HFF-Myc (cell line): ENCODE measurements at regions not wholly inside any gene's neighbourhood (a gene's known extent, or its start where the extent isn't known, plus 50 kb on each side); places are given as distances from the start of the nearest gene placed in this dataset.

ENCODE experiments used
- DNase-seq: peaks from one replicate; pipeline ENCODE4 v3.0.0-alpha.2; 2011; ENCODE audit warnings: low read depth; ENCODE audit errors: extremely low read depth
- H3K4me3 ChIP-seq: replicated peaks from 2 replicates; pipeline ENCODE4 v1.5.1; 2011; ENCODE audit warnings: low read depth, mild to moderate bottlenecking, control low read depth, low read length
- CTCF ChIP-seq: IDR thresholded peaks from 2 replicates; pipeline ENCODE4 v1.5.1; 2012; ENCODE audit warnings: mild to moderate bottlenecking, low read depth, low read length, control low read depth; ENCODE audit errors: missing control alignments

GRCh38 chr1:184919892-184920291, 54.4 kb downstream of the NIBAN1 start:
- no peak for DNase-seq
- no peak overlapping the region for H3K4me3 ChIP-seq
- TF ChIP-seq CTCF: no peak

- H3K4me3 ChIP-seq: no peak overlapping the region
- TF ChIP-seq CTCF: no peak
- no peak for DNase-seq
These were observed 58.7 kb downstream of the NIBAN1 start for GRCh38 chr1:184915463-184916090.

- H3K4me3 ChIP-seq: no peak overlapping the region
- no peak for TF ChIP-seq CTCF
- DNase-seq: no peak
These were observed 60.2 kb downstream of the NIBAN1 start for GRCh38 chr1:184914149-184914548.

- DNase-seq: no peak
- TF ChIP-seq CTCF: no peak
- no peak overlapping the region for H3K4me3 ChIP-seq
These were observed 61.9 kb downstream of the NIBAN1 start for GRCh38 chr1:184912392-184912791.

GRCh38 chr1:184911830-184912229, 62.5 kb downstream of the NIBAN1 start:
- no peak for DNase-seq
- no peak overlapping the region for H3K4me3 ChIP-seq
- no peak for TF ChIP-seq CTCF

- H3K4me3 ChIP-seq: no peak overlapping the region
- no peak for TF ChIP-seq CTCF
- no peak for DNase-seq
These were observed 63.1 kb downstream of the NIBAN1 start for GRCh38 chr1:184911103-184911745.
